OCI-LY7 (cell line): ENCODE measurements at regions not wholly inside any gene's neighbourhood (a gene's known extent, or its start where the extent isn't known, plus 50 kb on each side); places are given as distances from the start of the nearest gene placed in this dataset.

Source experiments
- BruUV-seq: library from RNA; stranded (reverse); fragments of 400-500 nt; replicated peaks from 2 replicates; lab custom pipeline; 2021; lab: Mats Ljungman, UMichigan
- CTCF ChIA-PET: fragments of 300-600 bp; sonication (Branson Sonifier 250); formaldehyde crosslinking; loops from one replicate; lab custom pipeline; 2022; ENCODE audit warnings: antibody characterized with exemption; ENCODE audit not compliant: unreplicated experiment; lab: Charles Lee
- POLR2A ChIA-PET: fragments of 300-600 bp; sonication (Branson Sonifier 250); formaldehyde crosslinking; loops from one replicate; lab custom pipeline; 2022; ENCODE audit warnings: antibody characterized with exemption; lab: Charles Lee
- DNase-seq: peaks from one replicate; pipeline ENCODE4 v3.0.0-alpha.2; 2015; ENCODE audit warnings: low spot score
- H2AFZ ChIP-seq: fragments of 200-600 bp; sonication (generic), shearing (Covaris generic); 2 replicates; pipeline ENCODE4 v1.6.1; 2014; ENCODE audit warnings: mild to moderate bottlenecking, antibody characterized with exemption, low read length, moderate library complexity
- H3K27ac ChIP-seq: fragments of 200-600 bp; sonication (generic); 2 replicates; pipeline ENCODE4 v1.5.1; 2014; ENCODE audit warnings: mixed run types, low read depth, mild to moderate bottlenecking, moderate library complexity, low read length, inconsistent platforms; ENCODE audit not compliant: poor library complexity, severe bottlenecking
- H3K36me3 ChIP-seq: fragments of 200-600 bp; sonication (generic); 2 replicates; pipeline ENCODE4 v1.6.1; 2014; ENCODE audit warnings: mild to moderate bottlenecking, antibody characterized with exemption, low read length, moderate library complexity, mixed read lengths; ENCODE audit not compliant: insufficient read depth
- H3K4me1 ChIP-seq: fragments of 200-600 bp; sonication (generic); 2 replicates; pipeline ENCODE4 v1.5.1; 2014; ENCODE audit warnings: mild to moderate bottlenecking, low read length; ENCODE audit not compliant: insufficient read depth, poor library complexity, severe bottlenecking
- H3K4me2 ChIP-seq: fragments of 200-600 bp; sonication (generic); 2 replicates; pipeline ENCODE4 v1.6.1; 2014; ENCODE audit warnings: mild to moderate bottlenecking, low read length
- H3K4me3 ChIP-seq: fragments of 200-600 bp; sonication (generic); 2 replicates; pipeline ENCODE4 v1.5.1; 2014; ENCODE audit warnings: mild to moderate bottlenecking, low read depth, low read length; ENCODE audit not compliant: poor library complexity, severe bottlenecking
- H3K79me2 ChIP-seq: fragments of 200-600 bp; sonication (generic); 2 replicates; pipeline ENCODE4 v1.6.1; 2016; ENCODE audit warnings: low read depth, mild to moderate bottlenecking, low read length, moderate library complexity, mixed read lengths; ENCODE audit not compliant: insufficient read depth
- H3K9me2 ChIP-seq: fragments of 200-600 bp; sonication (generic); 2 replicates; pipeline ENCODE4 v1.6.1; 2016; ENCODE audit warnings: mild to moderate bottlenecking, low read length, mixed read lengths; ENCODE audit not compliant: insufficient read depth
- H3K9me3 ChIP-seq: fragments of 200-600 bp; sonication (generic); 2 replicates; pipeline ENCODE4 v1.6.1; 2014; ENCODE audit warnings: mild to moderate bottlenecking, mixed run types, low read length, mixed read lengths
- H4K20me1 ChIP-seq: fragments of 200-600 bp; sonication (generic); 2 replicates; pipeline ENCODE4 v1.6.1; 2014; ENCODE audit warnings: mild to moderate bottlenecking, antibody characterized with exemption, low read length, moderate library complexity, mixed read lengths; ENCODE audit not compliant: insufficient read depth
- CTCF ChIP-seq: fragments of 200-600 bp; sonication (generic); conservative IDR thresholded peaks from 2 replicates; pipeline ENCODE4 v1.5.1; 2014; ENCODE audit warnings: mild to moderate bottlenecking, antibody characterized with exemption, low read length, moderate library complexity, mixed read lengths
- EZH2phosphoT487 ChIP-seq: fragments of 200-600 bp; sonication (generic); IDR thresholded peaks from 2 replicates; pipeline ENCODE4 v1.6.1; 2018; ENCODE audit warnings: low read depth, borderline replicate concordance, mild to moderate bottlenecking, mixed run types, antibody characterized with exemption, low read length, moderate library complexity, mixed read lengths
- intact Hi-C: fragments of 100-400 bp; cut with micrococcal nuclease; formaldehyde crosslinking; loops from one replicate; pipeline ENCODE4 v1.10.0; 2022; ENCODE audit not compliant: unreplicated experiment

GRCh38 chr3:127064391-127065137, 81.6 kb downstream of the PLXNA1 start:
- intact Hi-C loops: no loop called here
- Histone ChIP-seq H2AFZ (no peak overlapping the region), H3K9me3 (no peaks in the 10 kb centered on the region), H3K27ac (no peak overlapping the region), H3K4me3 (no peak overlapping the region), H3K4me2 (no peak overlapping the region), H3K4me1 (no peaks in the 10 kb centered on the region), H3K79me2 (no peaks in the 10 kb centered on the region), H3K9me2 (no peaks in the 10 kb centered on the region), H3K36me3 (no peaks in the 10 kb centered on the region), H4K20me1 (no peaks in the 10 kb centered on the region)
- ChIA-PET POLR2A (no interaction called here), CTCF (interaction anchor here (0.6 kb wide), 1 partner anchor 931 kb away, joined by 3 read pairs; no protein-coding TSS in a partner anchor)
- no peak for DNase-seq
- TF ChIP-seq EZH2phosphoT487 (no peak), CTCF (no peak)
- BruUV-seq: no TSS peak

- H3K4me2 ChIP-seq: no peak overlapping the region
- H3K9me3 ChIP-seq: no peaks in the 10 kb centered on the region
- H3K27ac ChIP-seq: no peak overlapping the region
- TF ChIP-seq EZH2phosphoT487: no peak
- TF ChIP-seq CTCF: no peak
- intact Hi-C loops: no loop called here
- no peaks in the 10 kb centered on the region for H3K36me3 ChIP-seq
- H3K4me1 ChIP-seq: no peaks in the 10 kb centered on the region
- no peak overlapping the region for H3K4me3 ChIP-seq
- no peak for DNase-seq
- no peak overlapping the region for H2AFZ ChIP-seq
- no peaks in the 10 kb centered on the region for H3K9me2 ChIP-seq
- ChIA-PET CTCF (interaction anchor here (0.6 kb wide), 1 partner anchor 931 kb away, joined by 3 read pairs; no protein-coding TSS in a partner anchor), POLR2A (no interaction called here)
- no TSS peak for BruUV-seq
- H4K20me1 ChIP-seq: no peaks in the 10 kb centered on the region
- H3K79me2 ChIP-seq: no peaks in the 10 kb centered on the region
Observed at GRCh38 chr3:127065138-127065427, 82.2 kb downstream of the PLXNA1 start.

- intact Hi-C loops: no loop called here
- H3K79me2 ChIP-seq: no peaks in the 10 kb centered on the region
- DNase-seq: no peak
- no peak overlapping the region for H3K4me3 ChIP-seq
- no TSS peak for BruUV-seq
- TF ChIP-seq EZH2phosphoT487: no peak
- TF ChIP-seq CTCF: no peak
- no peak overlapping the region for H3K27ac ChIP-seq
- H4K20me1 ChIP-seq: no peaks in the 10 kb centered on the region
- H3K9me3 ChIP-seq: no peaks in the 10 kb centered on the region
- no peaks in the 10 kb centered on the region for H3K36me3 ChIP-seq
- POLR2A ChIA-PET: no interaction called here
- no peaks in the 10 kb centered on the region for H3K4me1 ChIP-seq
- no peaks in the 10 kb centered on the region for H3K9me2 ChIP-seq
- no peak overlapping the region for H2AFZ ChIP-seq
- CTCF ChIA-PET: no interaction called here
- H3K4me2 ChIP-seq: no peak overlapping the region
Observed at GRCh38 chr3:127065561-127066290, 82.8 kb downstream of the PLXNA1 start.
